ENCODE measurements at regions not wholly inside any gene's neighbourhood (a gene's known extent, or its start where the extent isn't known, plus 50 kb on each side); places are given as distances from the start of the nearest gene placed in this dataset.

- DNase-seq (ENCODE audit: low spot score) = no peak
- no peak overlapping the region for H3K4me3 Mint-ChIP-seq
- no peaks in the 10 kb centered on the region for H3K27me3 Mint-ChIP-seq (ENCODE audit: insufficient read depth)
- no peaks in the 10 kb centered on the region for H3K4me1 Mint-ChIP-seq (ENCODE audit: low read depth)
- intact Hi-C loops (cut with micrococcal nuclease) = no loop called here
- H3K36me3 Mint-ChIP-seq (ENCODE audit: low read depth) = no peaks in the 10 kb centered on the region
- H3K27ac Mint-ChIP-seq = no peak overlapping the region
- H3K9me3 Mint-ChIP-seq = no peaks in the 10 kb centered on the region
These were observed 562.0 kb upstream of the GOT2 start for GRCh38 chr16:59295993-59296736.

- intact Hi-C loops (cut with micrococcal nuclease) = no loop called here
- H3K27me3 Mint-ChIP-seq (ENCODE audit: insufficient read depth) = no peaks in the 10 kb centered on the region
- no peaks in the 10 kb centered on the region for H3K9me3 Mint-ChIP-seq
- DNase-seq (ENCODE audit: low spot score) = no peak
- no peak overlapping the region for H3K4me3 Mint-ChIP-seq
- H3K36me3 Mint-ChIP-seq (ENCODE audit: low read depth) = no peaks in the 10 kb centered on the region
- no peak overlapping the region for H3K27ac Mint-ChIP-seq
- no peaks in the 10 kb centered on the region for H3K4me1 Mint-ChIP-seq (ENCODE audit: low read depth)
These were observed 561.4 kb upstream of the GOT2 start for GRCh38 chr16:59295474-59295873.

GRCh38 chr16:59290718-59291117 is 556.6 kb upstream of the GOT2 start:
- Mint-ChIP-seq H3K4me1 (ENCODE audit: low read depth) (no peaks in the 10 kb centered on the region), H3K27ac (no peak overlapping the region), H3K4me3 (no peak overlapping the region), H3K36me3 (ENCODE audit: low read depth) (no peaks in the 10 kb centered on the region), H3K27me3 (ENCODE audit: insufficient read depth) (no peaks in the 10 kb centered on the region), H3K9me3 (peaks cover 9% of the 10 kb centered on the region)
- DNase-seq (ENCODE audit: low spot score) = no peak
- intact Hi-C loops (cut with micrococcal nuclease) = no loop called here

- Mint-ChIP-seq H3K27ac (no peak overlapping the region), H3K9me3 (peaks cover 18% of the 10 kb centered on the region), H3K4me1 (ENCODE audit: low read depth) (no peaks in the 10 kb centered on the region), H3K4me3 (no peak overlapping the region), H3K36me3 (ENCODE audit: low read depth) (no peaks in the 10 kb centered on the region), H3K27me3 (ENCODE audit: insufficient read depth) (peaks cover 2% of the 10 kb centered on the region)
- intact Hi-C loops (cut with micrococcal nuclease) = no loop called here
- no peak for DNase-seq (ENCODE audit: low spot score)
These were observed 555.0 kb upstream of the GOT2 start for GRCh38 chr16:59289151-59289550.

GRCh38 chr16:59274141-59274540 is 540.0 kb upstream of the GOT2 start:
- no peaks in the 10 kb centered on the region for H3K27me3 Mint-ChIP-seq (ENCODE audit: insufficient read depth)
- H3K4me1 Mint-ChIP-seq (ENCODE audit: low read depth) = no peaks in the 10 kb centered on the region
- no peak overlapping the region for H3K27ac Mint-ChIP-seq
- H3K36me3 Mint-ChIP-seq (ENCODE audit: low read depth) = no peaks in the 10 kb centered on the region
- intact Hi-C loops (cut with micrococcal nuclease) = no loop called here
- H3K4me3 Mint-ChIP-seq = no peak overlapping the region
- no peak for DNase-seq (ENCODE audit: low spot score)
- no peaks in the 10 kb centered on the region for H3K9me3 Mint-ChIP-seq

- no peak for DNase-seq (ENCODE audit: low spot score)
- Mint-ChIP-seq H3K27ac (no peak overlapping the region), H3K27me3 (ENCODE audit: insufficient read depth) (peaks cover 2% of the 10 kb centered on the region), H3K4me3 (no peak overlapping the region), H3K36me3 (ENCODE audit: low read depth) (no peaks in the 10 kb centered on the region), H3K9me3 (no peaks in the 10 kb centered on the region), H3K4me1 (ENCODE audit: low read depth) (peaks cover 19% of the 10 kb centered on the region)
- intact Hi-C loops (cut with micrococcal nuclease) = no loop called here
These were observed 529.8 kb upstream of the GOT2 start for GRCh38 chr16:59263955-59264354.

- no peaks in the 10 kb centered on the region for H3K9me3 Mint-ChIP-seq
- intact Hi-C loops (cut with micrococcal nuclease) = no loop called here
- no peaks in the 10 kb centered on the region for H3K36me3 Mint-ChIP-seq (ENCODE audit: low read depth)
- H3K27me3 Mint-ChIP-seq (ENCODE audit: insufficient read depth) = peaks cover 2% of the 10 kb centered on the region
- no peak overlapping the region for H3K27ac Mint-ChIP-seq
- no peak for DNase-seq (ENCODE audit: low spot score)
- peaks cover 21% of the 10 kb centered on the region for H3K4me1 Mint-ChIP-seq (ENCODE audit: low read depth)
- H3K4me3 Mint-ChIP-seq = no peak overlapping the region
These were observed 526.8 kb upstream of the GOT2 start for GRCh38 chr16:59260892-59261291.

GRCh38 chr16:59259950-59260319 is 525.8 kb upstream of the GOT2 start:
- Mint-ChIP-seq H3K4me1 (ENCODE audit: low read depth) (peaks cover 21% of the 10 kb centered on the region), H3K36me3 (ENCODE audit: low read depth) (no peaks in the 10 kb centered on the region), H3K4me3 (no peak overlapping the region), H3K27me3 (ENCODE audit: insufficient read depth) (peaks cover 2% of the 10 kb centered on the region), H3K9me3 (no peaks in the 10 kb centered on the region), H3K27ac (no peak overlapping the region)
- intact Hi-C loops (cut with micrococcal nuclease) = no loop called here
- DNase-seq (ENCODE audit: low spot score) = no peak

GRCh38 chr16:59259074-59259949 is 525.2 kb upstream of the GOT2 start:
- Mint-ChIP-seq H3K9me3 (no peaks in the 10 kb centered on the region), H3K27me3 (ENCODE audit: insufficient read depth) (peaks cover 2% of the 10 kb centered on the region), H3K36me3 (ENCODE audit: low read depth) (no peaks in the 10 kb centered on the region), H3K4me1 (ENCODE audit: low read depth) (peaks cover 21% of the 10 kb centered on the region), H3K4me3 (no peak overlapping the region), H3K27ac (peak overlapping the region; percentile 7)
- intact Hi-C loops (cut with micrococcal nuclease) = no loop called here
- DNase-seq (ENCODE audit: low spot score) = no peak

GRCh38 chr16:59252317-59252716 is 518.2 kb upstream of the GOT2 start:
- H3K9me3 Mint-ChIP-seq = no peaks in the 10 kb centered on the region
- DNase-seq (ENCODE audit: low spot score) = no peak
- no peak overlapping the region for H3K4me3 Mint-ChIP-seq
- intact Hi-C loops (cut with micrococcal nuclease) = no loop called here
- H3K4me1 Mint-ChIP-seq (ENCODE audit: low read depth) = no peaks in the 10 kb centered on the region
- H3K27ac Mint-ChIP-seq = no peak overlapping the region
- H3K36me3 Mint-ChIP-seq (ENCODE audit: low read depth) = no peaks in the 10 kb centered on the region
- H3K27me3 Mint-ChIP-seq (ENCODE audit: insufficient read depth) = no peaks in the 10 kb centered on the region

- Mint-ChIP-seq H3K4me1 (ENCODE audit: low read depth) (no peaks in the 10 kb centered on the region), H3K27me3 (ENCODE audit: insufficient read depth) (no peaks in the 10 kb centered on the region), H3K4me3 (no peak overlapping the region), H3K36me3 (ENCODE audit: low read depth) (no peaks in the 10 kb centered on the region), H3K27ac (no peak overlapping the region), H3K9me3 (no peaks in the 10 kb centered on the region)
- intact Hi-C loops (cut with micrococcal nuclease) = no loop called here
- DNase-seq (ENCODE audit: low spot score) = no peak
These were observed 514.9 kb upstream of the GOT2 start for GRCh38 chr16:59249011-59249410.

GRCh38 chr16:59242556-59242955 is 508.4 kb upstream of the GOT2 start:
- DNase-seq (ENCODE audit: low spot score) = no peak
- Mint-ChIP-seq H3K9me3 (no peaks in the 10 kb centered on the region), H3K4me1 (ENCODE audit: low read depth) (no peaks in the 10 kb centered on the region), H3K36me3 (ENCODE audit: low read depth) (no peaks in the 10 kb centered on the region), H3K27me3 (ENCODE audit: insufficient read depth) (no peaks in the 10 kb centered on the region), H3K27ac (no peak overlapping the region), H3K4me3 (no peak overlapping the region)
- intact Hi-C loops (cut with micrococcal nuclease) = no loop called here

- intact Hi-C loops (cut with micrococcal nuclease) = no loop called here
- Mint-ChIP-seq H3K4me3 (no peak overlapping the region), H3K36me3 (ENCODE audit: low read depth) (no peaks in the 10 kb centered on the region), H3K4me1 (ENCODE audit: low read depth) (no peaks in the 10 kb centered on the region), H3K27ac (no peak overlapping the region), H3K27me3 (ENCODE audit: insufficient read depth) (no peaks in the 10 kb centered on the region), H3K9me3 (no peaks in the 10 kb centered on the region)
- no peak for DNase-seq (ENCODE audit: low spot score)
These were observed 504.1 kb upstream of the GOT2 start for GRCh38 chr16:59238246-59238645.
